Panc1 (cell line): ENCODE measurements at regions not wholly inside any gene's neighbourhood (a gene's known extent, or its start where the extent isn't known, plus 50 kb on each side); places are given as distances from the start of the nearest gene placed in this dataset.

Source experiments
- ATAC-seq: fragments of 200-7000 bp; cut with Tn5 transposase; 2 replicates; pipeline ENCODE4 v1.9.1; 2020; ENCODE audit warnings: mild to moderate bottlenecking, moderate library complexity
- BruUV-seq: library from RNA; stranded (reverse); fragments of 400-500 nt; replicated peaks from 2 replicates; lab custom pipeline; 2021; lab: Mats Ljungman, UMichigan
- CTCF ChIA-PET: fragments of 300-600 bp; sonication (Branson Sonifier 250); formaldehyde crosslinking; loops from one replicate; lab custom pipeline; 2022; ENCODE audit warnings: antibody characterized with exemption; lab: Charles Lee
- POLR2A ChIA-PET: fragments of 300-600 bp; sonication (Branson Sonifier 250); formaldehyde crosslinking; loops from one replicate; lab custom pipeline; 2022; ENCODE audit warnings: antibody characterized with exemption; lab: Charles Lee
- DNase-seq: peaks from one replicate; pipeline ENCODE4 v3.0.0-alpha.2; 2010; ENCODE audit warnings: low read depth, low spot score
- H3K27ac ChIP-seq: 2 replicates; pipeline ENCODE4 v1.5.1; 2011; ENCODE audit warnings: mild to moderate bottlenecking, low read length, inconsistent platforms
- H3K27me3 ChIP-seq: fragments of 200-500 bp; sonication (Bioruptor generic); 2 replicates; pipeline ENCODE4 v1.6.0; 2014; ENCODE audit warnings: low read length, inconsistent platforms; ENCODE audit not compliant: control insufficient read depth, insufficient read depth
- H3K36me3 ChIP-seq: fragments of 200-500 bp; sonication (Bioruptor generic); 2 replicates; pipeline ENCODE4 v1.5.1; 2014; ENCODE audit warnings: inconsistent platforms, mild to moderate bottlenecking, low read length, moderate library complexity; ENCODE audit not compliant: control insufficient read depth, insufficient read depth
- H3K4me1 ChIP-seq: 2 replicates; pipeline ENCODE4 v1.5.1; 2011; ENCODE audit warnings: inconsistent platforms, mild to moderate bottlenecking, low read length, moderate library complexity; ENCODE audit not compliant: control insufficient read depth, insufficient read depth
- H3K4me3 ChIP-seq, 2 experiments: 2 replicates each; pipeline ENCODE4 v1.5.1; 2011 to 2012; ENCODE audit warnings: low read depth in 2 of 2, low read length in 2 of 2, mild to moderate bottlenecking in 2 of 2, inconsistent platforms in 1 of 2, moderate library complexity in 1 of 2
- H3K9me3 ChIP-seq: fragments of 200-500 bp; sonication (Bioruptor generic); 2 replicates; pipeline ENCODE4 v1.5.1; 2014; ENCODE audit warnings: low read depth, mild to moderate bottlenecking, inconsistent platforms, low read length, moderate library complexity; ENCODE audit not compliant: control insufficient read depth, insufficient read depth
- CTCF ChIP-seq: fragments of 450-650 bp; IDR thresholded peaks from 2 replicates; pipeline ENCODE4 v1.5.1; 2017; ENCODE audit warnings: mild to moderate bottlenecking
- POLR2AphosphoS5 ChIP-seq: IDR thresholded peaks from 2 replicates; pipeline ENCODE4 v1.6.1; 2012; ENCODE audit warnings: mild to moderate bottlenecking, low read depth, low read length, moderate library complexity
- REST ChIP-seq, 2 experiments: IDR thresholded peaks; 2 replicates each; pipeline ENCODE4 v1.6.1; 2011 to 2012; ENCODE audit warnings: low read depth in 2 of 2, control low read depth in 1 of 2, low read length in 1 of 2, mild to moderate bottlenecking in 1 of 2, moderate library complexity in 1 of 2; ENCODE audit not compliant: insufficient read depth in 1 of 2
- SIN3A ChIP-seq: IDR thresholded peaks from 2 replicates; pipeline ENCODE4 v1.6.1; 2012; ENCODE audit warnings: low read depth, mild to moderate bottlenecking, low read length, moderate library complexity, borderline replicate concordance; ENCODE audit not compliant: insufficient read depth
- TCF7L2 ChIP-seq: IDR thresholded peaks from 2 replicates; pipeline ENCODE4 v1.6.1; 2011; ENCODE audit warnings: mild to moderate bottlenecking, low read depth, low read length, inconsistent platforms
- in situ Hi-C: cut with HindIII; loops from 2 replicates; pipeline ENCODE4 v1.10.0; 2016; ENCODE audit warnings: low sequenced_read_pairs, low pct_unique_long_range_greater_than_20kb
- intact Hi-C: fragments of 100-400 bp; cut with micrococcal nuclease; formaldehyde crosslinking; loops from one replicate; pipeline ENCODE4 v1.10.0; 2022; ENCODE audit not compliant: unreplicated experiment

- ChIA-PET POLR2A (no interaction called here), CTCF (no interaction called here)
- no peak for ATAC-seq
- in situ Hi-C loops (no loop called here), intact Hi-C loops (no loop called here)
- no peak for TF ChIP-seq REST (IDR thresholded peaks at IDR 0.05; ENCODE audit: insufficient read depth in 1 of 2, low read depth in 2 of 2, low read length in 1 of 2)
- no peak for TF ChIP-seq SIN3A
- no peak for TF ChIP-seq TCF7L2
- TF ChIP-seq CTCF = no peak
- Histone ChIP-seq H3K4me3 (no peak overlapping the region), H3K4me1 (no peaks in the 10 kb centered on the region), H3K27ac (no peak overlapping the region), H3K27me3 (no peaks in the 10 kb centered on the region), H3K9me3 (no peaks in the 10 kb centered on the region), H3K36me3 (no peaks in the 10 kb centered on the region)
- BruUV-seq = no TSS peak
- DNase-seq = no peak
Measured at GRCh38 chr7:21221130-21221529, 206.8 kb upstream of the SP4 start.

- ChIA-PET CTCF (no interaction called here), POLR2A (interaction anchor here (0.6 kb wide), 1 partner anchor 76 kb away, joined by 5 read pairs; no protein-coding TSS in a partner anchor)
- no peaks in the 10 kb centered on the region for H3K9me3 ChIP-seq
- ATAC-seq = no peak
- no peak overlapping the region for H3K4me3 ChIP-seq
- no peaks in the 10 kb centered on the region for H3K36me3 ChIP-seq
- intact Hi-C loops = no loop called here
- BruUV-seq = no TSS peak
- H3K27me3 ChIP-seq = peaks cover 3% of the 10 kb centered on the region; the same call in 1 of the 2 replicates
- TF ChIP-seq POLR2AphosphoS5 (no peak), TCF7L2 (no peak), SIN3A (no peak), CTCF (no peak), REST (IDR thresholded peaks at IDR 0.05; ENCODE audit: insufficient read depth in 1 of 2, low read depth in 2 of 2, low read length in 1 of 2) (no peak)
- H3K4me1 ChIP-seq = no peaks in the 10 kb centered on the region
- in situ Hi-C loops = no loop called here
- no peak for DNase-seq
- H3K27ac ChIP-seq = no peak overlapping the region
Measured at GRCh38 chr7:21238400-21239116, 189.3 kb upstream of the SP4 start.
